ENCODE measurements at regions not wholly inside any gene's neighbourhood (a gene's known extent, or its start where the extent isn't known, plus 50 kb on each side); places are given as distances from the start of the nearest gene placed in this dataset.
"Not testable (repeated sequence)": the region's sequence is repeated elsewhere in the genome, so short reads cannot be mapped to it uniquely, and the experiment has no call there.

GRCh38 chr4:20062857-20063256 lies 188.8 kb upstream of the SLIT2 start:
- not testable (repeated sequence) for TF ChIP-seq CTCF (conservative IDR thresholded peaks at IDR 0.05); EZH2 (IDR thresholded peaks at IDR 0.05; ENCODE audit: low read depth)

Data from PC-9 (cell line).